NCI-H2227 (cell line): ENCODE measurements at regions not wholly inside any gene's neighbourhood (a gene's known extent, or its start where the extent isn't known, plus 50 kb on each side); places are given as distances from the start of the nearest gene placed in this dataset.
"Not testable (repeated sequence)": the region's sequence is repeated elsewhere in the genome, so short reads cannot be mapped to it uniquely, and the experiment has no call there.

Experiments
- DNase-seq: peaks from one replicate; lab custom pipeline; 2025; ENCODE audit not compliant: unreplicated experiment; lab: John Stamatoyannopoulos, UW

- no peak for DNase-seq
Observed at GRCh38 chr6:168179702-168180382, 100.8 kb upstream of the FRMD1 start.

GRCh38 chr6:168179133-168179532 lies 100.1 kb upstream of the FRMD1 start:
- no peak for DNase-seq

GRCh38 chr6:168177103-168177891 lies 98.3 kb upstream of the FRMD1 start:
- no peak for DNase-seq

- DNase-seq: no peak
Observed at GRCh38 chr6:168171673-168172353, 92.8 kb upstream of the FRMD1 start.

- DNase-seq: no peak
Observed at GRCh38 chr6:168170841-168171601, 92.0 kb upstream of the FRMD1 start.

GRCh38 chr6:168169624-168170023 lies 90.6 kb upstream of the FRMD1 start:
- no peak for DNase-seq

- not testable (repeated sequence) for DNase-seq
Observed at GRCh38 chr6:168168936-168169335, 89.9 kb upstream of the FRMD1 start.

- DNase-seq: not testable (repeated sequence)
Observed at GRCh38 chr6:168168330-168168729, 89.3 kb upstream of the FRMD1 start.

GRCh38 chr6:168167431-168168315 lies 88.7 kb upstream of the FRMD1 start:
- no peak for DNase-seq

GRCh38 chr6:168166627-168167026 lies 87.6 kb upstream of the FRMD1 start:
- DNase-seq: no peak

GRCh38 chr6:168165891-168166290 lies 86.9 kb upstream of the FRMD1 start:
- no peak for DNase-seq

GRCh38 chr6:168165373-168165772 lies 86.4 kb upstream of the FRMD1 start:
- DNase-seq: no peak

GRCh38 chr6:168164462-168165061 lies 85.5 kb upstream of the FRMD1 start:
- DNase-seq: no peak

GRCh38 chr6:168163096-168163731 lies 84.2 kb upstream of the FRMD1 start:
- DNase-seq: no peak

- DNase-seq: no peak
Observed at GRCh38 chr6:168162366-168162765, 83.4 kb upstream of the FRMD1 start.

GRCh38 chr6:168161371-168161750 lies 82.3 kb upstream of the FRMD1 start:
- DNase-seq: no peak

GRCh38 chr6:168160506-168161370 lies 81.7 kb upstream of the FRMD1 start:
- DNase-seq: no peak

GRCh38 chr6:168159506-168159905 lies 80.5 kb upstream of the FRMD1 start:
- DNase-seq: no peak

GRCh38 chr6:168158980-168159349 lies 80.0 kb upstream of the FRMD1 start:
- DNase-seq: no peak
